Epithelial cell of prostate (primary cell): ENCODE measurements at regions not wholly inside any gene's neighbourhood (a gene's known extent, or its start where the extent isn't known, plus 50 kb on each side); places are given as distances from the start of the nearest gene placed in this dataset.
"Not testable (repeated sequence)": the region's sequence is repeated elsewhere in the genome, so short reads cannot be mapped to it uniquely, and the experiment has no call there.

Experiments
- DNase-seq: peaks from one replicate; pipeline ENCODE4 v3.0.0-alpha.2; 2011; ENCODE audit warnings: low read depth, low spot score
- H3K27ac ChIP-seq: fragments of 450-650 bp; 2 replicates; pipeline ENCODE4 v1.5.1; 2017; ENCODE audit warnings: mild to moderate bottlenecking

DNA sequence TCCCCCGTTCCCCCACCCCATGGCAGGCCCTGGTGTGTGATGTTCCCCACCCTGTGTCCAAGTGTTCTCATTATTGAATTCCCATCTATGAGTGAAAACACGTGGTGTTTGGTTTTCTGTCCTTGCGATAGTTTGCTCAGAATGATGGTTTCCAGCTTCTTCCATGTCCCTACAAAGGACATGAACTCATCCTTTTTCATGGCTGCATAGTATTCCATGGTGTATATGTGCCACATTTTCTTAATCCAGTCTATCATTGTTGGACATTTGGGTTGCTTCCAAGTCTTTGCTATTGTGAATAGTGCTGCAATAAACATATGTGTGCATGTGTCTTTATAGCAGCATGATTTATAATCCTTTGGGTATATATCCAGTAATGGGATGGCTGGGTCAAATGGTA is 135.0 kb upstream of the CCND2 start:
- DNase-seq, H3K27ac ChIP-seq: not testable (repeated sequence)

DNA sequence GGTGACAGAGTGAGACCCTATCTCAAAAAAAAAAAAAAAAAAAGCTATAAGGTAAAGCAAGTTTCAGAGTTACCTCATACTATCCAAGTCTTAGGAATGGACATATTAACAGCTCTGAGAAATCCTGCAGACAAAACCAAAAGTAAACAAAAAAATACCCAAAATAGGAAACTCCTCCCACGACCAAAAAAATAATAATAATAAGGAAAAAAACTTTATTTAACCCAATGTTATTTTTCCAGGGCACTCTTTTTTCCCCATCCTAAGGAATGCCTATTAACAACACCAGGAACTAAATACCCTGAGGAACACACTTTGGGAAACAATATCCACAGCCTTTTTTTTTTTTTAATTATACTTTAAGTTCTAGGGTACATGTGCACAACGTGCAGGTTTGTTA is 135.5 kb upstream of the CCND2 start:
- no peak for DNase-seq

DNA sequence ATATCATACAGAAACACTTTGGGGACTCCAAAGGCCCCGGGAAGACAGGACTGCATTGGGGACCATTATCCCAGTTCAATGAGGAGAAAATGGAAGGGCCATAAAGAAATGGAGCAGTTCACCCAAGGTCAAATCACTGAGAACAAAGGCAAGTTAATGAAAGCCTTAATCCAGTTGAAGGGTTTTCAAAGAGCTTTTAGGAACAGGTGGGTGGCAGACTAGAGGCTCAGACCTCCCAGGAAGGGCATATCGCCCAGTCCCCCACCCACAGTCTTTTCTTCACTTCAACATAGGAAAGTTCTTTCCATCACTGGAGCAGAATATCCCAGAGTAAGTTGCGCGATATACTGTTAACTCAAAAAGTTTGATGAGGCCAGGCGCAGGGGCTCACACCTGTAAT is 136.1 kb upstream of the CCND2 start:
- no peak for DNase-seq
- H3K27ac ChIP-seq, result no peak overlapping the region

More for the DNA sequence above, 135.5 kb upstream of the CCND2 start:
- H3K27ac ChIP-seq, result no peak overlapping the region

- DNase-seq, result no peak
- H3K27ac ChIP-seq, result no peak overlapping the region
These were observed 136.5 kb upstream of the CCND2 start for GRCh38 chr12:4137015-4137414.

DNA sequence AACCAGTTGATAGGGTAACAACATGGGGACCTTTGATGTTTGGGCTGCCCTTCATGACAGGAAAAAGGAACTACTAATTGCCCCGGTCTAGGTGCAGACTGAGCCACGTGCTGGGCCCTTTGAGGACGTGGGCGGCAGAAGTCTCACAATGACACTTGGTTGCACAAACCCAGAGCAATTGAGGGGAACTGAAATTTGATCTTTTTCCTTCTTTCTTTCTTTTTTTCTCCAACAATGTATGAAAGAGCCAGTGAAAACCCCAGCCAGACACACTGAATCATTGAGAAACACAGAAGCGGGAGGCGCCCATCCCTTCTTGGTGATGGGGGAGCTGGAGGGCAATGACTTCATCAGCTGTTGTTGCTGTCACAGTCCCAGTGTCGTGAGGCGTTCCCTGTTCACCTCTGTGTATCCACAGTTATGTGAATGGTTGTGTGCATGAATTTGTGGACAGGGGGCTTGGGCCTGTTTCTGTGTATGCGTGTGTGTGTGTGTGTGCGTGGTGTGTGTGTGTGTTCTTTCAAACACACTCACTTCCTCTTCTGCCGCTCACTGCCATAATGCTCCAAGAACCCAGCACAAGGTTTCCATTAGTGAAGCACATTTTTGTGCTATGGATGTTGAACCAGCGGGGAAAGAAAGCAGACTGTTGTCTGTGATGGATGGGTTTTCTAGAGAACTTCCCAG is 137.5 kb upstream of the CCND2 start:
- no peak overlapping the region for H3K27ac ChIP-seq
- no peak for DNase-seq

GRCh38 chr12:4134448-4135263 is 138.9 kb upstream of the CCND2 start:
- no peak for DNase-seq

DNA sequence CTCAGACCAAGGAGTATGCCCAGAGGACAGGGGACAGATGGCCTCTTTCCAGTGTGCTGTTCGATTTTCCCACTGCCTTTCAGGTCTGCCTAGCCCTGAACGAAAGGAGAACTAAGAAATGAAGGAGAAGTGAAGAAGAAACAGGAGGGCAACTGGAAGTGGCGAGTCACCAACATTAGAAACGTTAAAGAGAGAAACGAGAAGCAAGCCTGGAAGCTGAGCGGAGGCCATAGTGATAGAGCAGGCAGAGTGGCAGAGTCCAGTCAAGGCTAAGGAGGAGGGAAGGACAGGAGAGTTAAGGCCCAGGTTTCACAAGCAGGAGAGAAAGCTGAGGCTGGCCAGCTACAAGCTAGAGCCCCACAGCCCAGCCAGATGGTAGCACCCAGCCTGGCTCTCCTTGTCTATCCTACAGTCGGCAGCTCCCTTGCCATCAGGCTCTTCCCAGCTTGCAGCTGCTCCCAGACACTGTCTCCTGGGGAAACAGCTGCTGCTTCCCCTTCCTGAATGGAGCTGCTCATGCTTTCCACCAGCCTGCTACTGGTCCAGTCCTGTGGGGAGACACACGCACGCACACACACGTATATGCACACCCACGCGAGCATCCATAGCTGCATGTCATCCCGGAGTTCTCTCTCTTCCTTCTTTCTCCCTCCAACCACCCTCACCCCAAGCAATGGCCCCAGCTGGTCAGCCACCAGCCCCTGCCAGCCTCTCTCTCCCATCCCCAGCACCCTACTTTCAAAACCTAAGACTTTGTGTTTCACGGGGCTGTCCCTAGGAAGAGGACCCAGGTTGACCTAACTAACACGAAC is 139.7 kb upstream of the CCND2 start:
- no peak overlapping the region for H3K27ac ChIP-seq
- no peak for DNase-seq

More at GRCh38 chr12:4134448-4135263, 138.9 kb upstream of the CCND2 start:
- no peak overlapping the region for H3K27ac ChIP-seq

DNA sequence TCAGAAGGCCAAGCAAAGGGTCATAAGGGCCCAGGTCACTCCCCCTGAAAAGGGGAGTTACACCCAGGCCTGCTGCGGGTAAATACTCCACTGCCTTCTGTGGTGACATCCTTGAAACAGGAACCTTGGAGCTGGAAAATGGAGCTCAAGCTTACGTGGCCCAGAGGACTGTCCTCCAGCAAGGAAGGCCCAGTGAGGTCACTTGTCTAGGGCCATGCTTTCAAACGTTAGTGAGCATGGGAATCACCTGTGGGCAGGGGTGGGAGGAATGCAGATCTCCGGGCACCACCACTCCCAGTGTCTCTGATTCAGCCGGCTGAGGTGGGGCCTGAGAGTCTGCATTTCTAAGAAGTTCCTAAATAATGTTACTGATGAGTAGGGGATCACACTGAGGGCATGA is 140.5 kb upstream of the CCND2 start:
- DNase-seq, result no peak
- no peak overlapping the region for H3K27ac ChIP-seq

DNA sequence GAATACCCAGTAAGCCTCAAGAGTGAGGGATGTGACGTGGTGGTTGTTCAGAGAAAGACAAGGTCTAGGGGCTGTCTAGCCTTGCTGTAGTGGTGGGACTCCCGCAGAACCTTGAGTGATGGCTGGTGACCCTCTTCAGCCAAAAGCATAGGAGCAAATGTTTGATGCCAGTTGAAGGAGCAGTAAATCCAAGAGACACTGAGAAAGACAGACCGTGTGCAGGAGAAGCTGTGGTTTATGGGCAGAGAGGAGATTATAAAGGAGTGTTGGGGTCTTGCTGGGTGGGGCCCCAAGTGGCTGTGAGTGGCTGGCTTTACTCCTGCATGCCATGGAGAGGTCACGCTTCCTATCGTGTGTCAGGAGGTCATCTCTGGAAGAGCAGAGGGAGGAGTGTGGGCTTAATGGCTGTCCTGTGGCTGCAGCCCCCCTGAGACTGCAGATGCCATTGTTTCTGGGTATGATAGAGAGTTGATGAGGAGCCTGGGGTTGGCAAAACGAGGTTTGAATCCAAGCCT is 152.0 kb upstream of the CCND2 start:
- H3K27ac ChIP-seq, result no peak overlapping the region
- no peak for DNase-seq

GRCh38 chr12:4120316-4120917 is 153.1 kb upstream of the CCND2 start:
- no peak for DNase-seq

GRCh38 chr12:4119157-4119761 is 154.3 kb upstream of the CCND2 start:
- no peak for DNase-seq
- H3K27ac ChIP-seq, result no peak overlapping the region

More at GRCh38 chr12:4120316-4120917, 153.1 kb upstream of the CCND2 start:
- H3K27ac ChIP-seq, result no peak overlapping the region

- DNase-seq, result no peak
- H3K27ac ChIP-seq, result no peak overlapping the region
These were observed 154.9 kb upstream of the CCND2 start for GRCh38 chr12:4118601-4119156.

- H3K27ac ChIP-seq, result no peak overlapping the region
- DNase-seq, result peak; percentile 27
These were observed 155.5 kb upstream of the CCND2 start for GRCh38 chr12:4118017-4118510.

DNA sequence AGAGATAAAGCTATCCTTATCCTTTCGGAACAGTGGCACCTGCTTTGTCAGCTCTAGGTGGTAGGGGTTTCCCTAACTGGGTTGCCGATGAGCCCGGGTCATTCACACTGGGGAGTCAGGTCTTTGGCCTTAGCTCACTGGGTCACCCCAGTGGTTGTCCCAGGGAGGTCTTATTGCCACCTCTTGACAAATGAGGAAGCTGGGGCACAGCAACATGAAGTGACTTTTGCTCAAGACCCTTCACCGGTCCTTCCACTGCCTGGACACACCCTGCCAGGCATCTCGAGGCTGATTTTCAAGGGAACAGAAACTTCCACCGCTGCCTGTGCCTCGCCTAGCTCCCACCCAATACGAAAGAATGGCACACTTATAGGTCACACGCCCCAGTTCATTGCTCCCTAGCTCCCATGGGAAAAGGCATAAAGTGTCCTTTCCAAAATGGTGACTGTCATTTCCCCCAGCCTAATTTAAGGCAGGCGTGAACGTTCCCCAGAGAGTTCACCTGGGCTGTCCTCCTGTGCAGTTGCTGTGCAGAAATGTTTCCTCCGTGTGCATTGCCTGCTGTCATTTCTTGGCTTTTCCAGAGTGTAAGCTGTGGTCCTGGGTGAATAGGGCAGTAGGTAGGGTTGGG is 156.1 kb upstream of the CCND2 start:
- no peak overlapping the region for H3K27ac ChIP-seq
- DNase-seq, result no peak

- H3K27ac ChIP-seq, result peak overlapping the region; percentile 66
- DNase-seq, result peak; percentile 40
These were observed 157.1 kb upstream of the CCND2 start for GRCh38 chr12:4116251-4117111.

DNA sequence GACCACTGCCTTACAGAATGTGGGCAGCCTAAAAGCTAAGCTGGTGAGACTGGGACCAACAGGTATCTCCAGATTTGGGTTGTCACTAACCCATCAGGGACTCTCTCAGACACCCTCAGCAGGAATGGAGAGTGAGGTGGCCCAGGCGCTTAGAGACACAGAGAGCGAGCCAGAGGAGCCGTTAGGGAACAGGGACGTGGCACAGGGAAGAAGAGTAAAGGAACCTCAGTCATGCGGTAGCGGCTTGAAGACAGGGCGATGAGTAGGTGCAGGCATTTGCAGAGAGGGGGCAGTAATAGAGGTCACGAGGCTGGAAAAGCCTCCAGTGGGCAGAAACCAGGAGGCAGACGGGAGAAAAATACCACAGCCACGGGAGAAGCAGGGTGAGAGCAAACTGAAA is 158.0 kb upstream of the CCND2 start:
- no peak for DNase-seq
- peak overlapping the region; percentile 66 for H3K27ac ChIP-seq

GRCh38 chr12:4114986-4115385 is 158.6 kb upstream of the CCND2 start:
- peak overlapping the region; percentile 66 for H3K27ac ChIP-seq
- no peak for DNase-seq
